Liver (tissue), 8 donors: ENCODE measurements at regions not wholly inside any gene's neighbourhood (a gene's known extent, or its start where the extent isn't known, plus 50 kb on each side); places are given as distances from the start of the nearest gene placed in this dataset.

Experiments used
- DNase-seq: peaks from one replicate; pipeline ENCODE4 v3.0.0-alpha.2; 2017; ENCODE audit warnings: low spot score
- H3K27ac ChIP-seq, 2 donors: one replicate each; pipeline ENCODE4 v1.7.0; 2013; ENCODE audit warnings: inconsistent platforms in 2 of 2, low read length in 2 of 2, control low read depth in 1 of 2, low read depth in 1 of 2, mild to moderate bottlenecking in 1 of 2
- H3K27me3 ChIP-seq, 4 donors: one replicate each; pipeline versions ENCODE4 v1.6.1 to v1.7.0; 2013; ENCODE audit warnings: low read length in 3 of 4, inconsistent platforms in 1 of 4, mild to moderate bottlenecking in 1 of 4, moderate library complexity in 1 of 4; ENCODE audit not compliant: control insufficient read depth in 4 of 4, insufficient read depth in 4 of 4
- H3K36me3 ChIP-seq, 4 donors: one replicate each; pipeline versions ENCODE4 v1.6.1 to v1.7.0; 2013; ENCODE audit warnings: low read length in 3 of 4, mild to moderate bottlenecking in 3 of 4, low read depth in 1 of 4, moderate library complexity in 1 of 4; ENCODE audit not compliant: control insufficient read depth in 4 of 4, insufficient read depth in 3 of 4
- H3K4me1 ChIP-seq, 4 donors: one replicate each; pipeline versions ENCODE4 v1.6.1 to v1.7.0; 2013; ENCODE audit warnings: low read length in 3 of 4, mild to moderate bottlenecking in 3 of 4, moderate library complexity in 1 of 4; ENCODE audit not compliant: control insufficient read depth in 4 of 4, insufficient read depth in 4 of 4
- H3K4me3 ChIP-seq, 3 donors: one replicate each; pipeline versions ENCODE4 v1.6.1 to v1.7.0; 2013; ENCODE audit warnings: low read length in 3 of 3, control low read depth in 1 of 3, low read depth in 1 of 3, mild to moderate bottlenecking in 1 of 3
- H3K9ac ChIP-seq, 2 donors: one replicate each; pipeline ENCODE4 v1.7.0; 2013; ENCODE audit warnings: low read length in 2 of 2, mild to moderate bottlenecking in 2 of 2, moderate library complexity in 2 of 2, control low read depth in 1 of 2, low read depth in 1 of 2
- H3K9me3 ChIP-seq, 4 donors: one replicate each; pipeline versions ENCODE4 v1.6.1 to v1.7.0; 2013; ENCODE audit warnings: low read length in 3 of 4; ENCODE audit not compliant: control insufficient read depth in 4 of 4
- EGR1 ChIP-seq, 2 donors: IDR thresholded peaks; 2 replicates each; pipeline ENCODE4 v1.6.1; 2016 to 2018; ENCODE audit warnings: antibody characterized with exemption in 2 of 2, low read depth in 2 of 2
- FOXA1 ChIP-seq: IDR thresholded peaks from 2 replicates; pipeline ENCODE4 v1.6.1; 2016; ENCODE audit warnings: antibody characterized with exemption
- FOXA2 ChIP-seq: IDR thresholded peaks from 2 replicates; pipeline ENCODE4 v1.6.1; 2016; ENCODE audit warnings: antibody characterized with exemption
- GABPA ChIP-seq, 2 donors: IDR thresholded peaks in 1 of 2; conservative IDR thresholded peaks in 1 of 2; 2 replicates each; pipeline ENCODE4 v1.6.1; 2016; ENCODE audit warnings: antibody characterized with exemption in 2 of 2, mild to moderate bottlenecking in 1 of 2, moderate library complexity in 1 of 2
- HNF4A ChIP-seq, 2 donors: conservative IDR thresholded peaks; 2 replicates each; pipeline ENCODE4 v1.6.1; 2016; ENCODE audit warnings: antibody characterized with exemption in 2 of 2, mild to moderate bottlenecking in 2 of 2
- HNF4G ChIP-seq: IDR thresholded peaks from 2 replicates; pipeline ENCODE4 v1.6.1; 2016; ENCODE audit warnings: antibody characterized with exemption
- JUND ChIP-seq, 2 donors: IDR thresholded peaks; 2 replicates each; pipeline ENCODE4 v1.6.1; 2016; ENCODE audit warnings: antibody characterized with exemption in 2 of 2
- RAD21 ChIP-seq, 2 donors: IDR thresholded peaks; 2 replicates each; pipeline ENCODE4 v1.6.1; 2016; ENCODE audit warnings: antibody characterized with exemption in 2 of 2, mild to moderate bottlenecking in 2 of 2
- RXRA ChIP-seq, 2 donors: IDR thresholded peaks; 2 replicates each; pipeline ENCODE4 v1.6.1; 2017 to 2018; ENCODE audit warnings: antibody characterized with exemption in 2 of 2, mild to moderate bottlenecking in 1 of 2
- TAF1 ChIP-seq: conservative IDR thresholded peaks from 2 replicates; pipeline ENCODE4 v1.6.1; 2016; ENCODE audit warnings: antibody characterized with exemption, mild to moderate bottlenecking
- WGBS: extraction: QIAGEN DNeasy Blood & Tissue Kit; methylation state at CpG from one replicate; pipeline ENCODE4 v1.1.7; 2013; 5-methylcytosine and 5-hydroxymethylcytosine counted together
- TF ChIP-seq, protein P1 (sequence below): IDR thresholded peaks from 2 replicates; pipeline ENCODE4 v1.6.1; 2016; ENCODE audit warnings: antibody characterized with exemption
- TF ChIP-seq, protein P2 (sequence below): IDR thresholded peaks from 2 replicates; pipeline ENCODE4 v1.6.1; 2016; ENCODE audit warnings: antibody characterized with exemption
- TF ChIP-seq, protein P3 (sequence below): IDR thresholded peaks from 2 replicates; pipeline ENCODE4 v1.6.1; 2016; ENCODE audit warnings: antibody characterized with exemption, mild to moderate bottlenecking
- TF ChIP-seq, protein P4 (sequence below): IDR thresholded peaks from 2 replicates; pipeline ENCODE4 v1.6.1; 2016; ENCODE audit warnings: antibody characterized with exemption
- TF ChIP-seq, protein P5 (sequence below): fragments of 150-350 bp; IDR thresholded peaks from 2 replicates; pipeline ENCODE4 v1.5.1; 2017; ENCODE audit warnings: improper control_type of control experiment, low read depth, low read length; ENCODE audit not compliant: missing input control
- donor health status: healthy.
- donor health status: healthy.
- donor health status: healthy.
- donor health status: healthy.
- donor health status: healthy.

DNA sequence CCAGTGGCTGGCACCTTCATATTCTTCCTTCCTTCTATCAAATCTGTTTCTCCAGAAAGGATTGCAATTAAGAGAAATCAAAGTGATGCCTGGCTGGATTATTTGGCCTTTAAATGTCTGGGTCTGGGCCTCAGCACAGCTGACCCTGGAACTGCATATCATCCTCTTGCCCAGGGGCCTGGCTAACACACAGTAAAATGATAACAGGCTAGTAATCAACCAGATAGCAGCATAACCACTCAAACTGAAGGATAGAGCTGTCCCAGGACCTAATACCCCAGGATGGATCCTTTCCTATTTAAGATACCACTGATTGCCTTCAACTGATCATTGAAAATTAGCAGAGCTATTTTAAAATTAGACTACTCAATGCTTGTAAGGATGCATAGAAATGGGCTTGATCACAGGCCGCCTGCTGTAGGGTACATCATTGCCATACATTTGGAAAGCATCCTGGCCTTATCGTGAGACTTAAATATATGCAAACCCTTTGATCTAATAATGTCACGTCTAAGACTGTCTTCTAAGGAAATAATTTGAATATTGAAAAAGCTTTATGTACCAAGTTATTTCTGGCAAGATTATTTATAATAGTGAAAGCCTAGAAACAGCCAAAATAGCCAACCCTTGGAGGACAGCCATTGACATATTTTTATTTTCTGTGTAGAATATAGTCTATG lies 144.0 kb upstream of the CHST15 start:
- H3K27me3 ChIP-seq = no peaks in the 10 kb centered on the region
- no peak for DNase-seq
- H3K9ac ChIP-seq = no peak overlapping the region
- H3K4me1 ChIP-seq = no peaks in the 10 kb centered on the region
- 76% methylated on average over 3 of the region's 3 CpGs for WGBS
- peaks cover 0 to 2% (median 0%) of the 10 kb centered on the region in 4 donors for H3K9me3 ChIP-seq
- no peak overlapping the region for H3K27ac ChIP-seq
- H3K4me3 ChIP-seq = no peak overlapping the region
- H3K36me3 ChIP-seq = no peaks in the 10 kb centered on the region
- TF ChIP-seq, protein P1, sequence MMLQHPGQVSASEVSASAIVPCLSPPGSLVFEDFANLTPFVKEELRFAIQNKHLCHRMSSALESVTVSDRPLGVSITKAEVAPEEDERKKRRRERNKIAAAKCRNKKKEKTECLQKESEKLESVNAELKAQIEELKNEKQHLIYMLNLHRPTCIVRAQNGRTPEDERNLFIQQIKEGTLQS = no peak
- TF ChIP-seq TAF1 (no peak), EGR1 (IDR thresholded peaks at IDR 0.05; ENCODE audit: low read depth in 2 of 2) (no peak)

DNA sequence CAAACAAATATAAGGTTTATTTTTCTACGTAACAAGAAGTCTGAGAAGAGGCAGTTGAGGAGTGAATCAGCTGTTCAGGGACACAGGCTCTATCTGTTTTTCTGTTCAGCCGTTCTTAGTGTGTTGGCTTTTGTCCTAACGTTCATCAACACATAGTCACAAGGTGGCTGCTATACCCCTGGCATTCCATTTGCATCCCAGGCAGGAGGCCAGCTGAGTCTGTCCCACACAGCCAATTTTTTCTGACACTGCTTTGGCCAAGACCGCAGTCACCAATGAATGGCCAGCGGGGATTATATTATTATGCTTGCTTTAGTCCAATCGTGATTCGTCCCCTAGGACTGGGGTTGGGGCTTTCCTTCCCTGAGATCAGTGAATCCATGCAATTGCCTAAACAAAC lies 143.4 kb upstream of the CHST15 start:
- H3K9me3 ChIP-seq = peaks cover 0 to 2% (median 0%) of the 10 kb centered on the region in 4 donors
- H3K4me1 ChIP-seq = no peaks in the 10 kb centered on the region
- H3K27me3 ChIP-seq = no peaks in the 10 kb centered on the region
- H3K4me3 ChIP-seq = no peak overlapping the region
- no peak overlapping the region for H3K9ac ChIP-seq
- H3K27ac ChIP-seq = no peak overlapping the region
- TF ChIP-seq, protein P2, sequence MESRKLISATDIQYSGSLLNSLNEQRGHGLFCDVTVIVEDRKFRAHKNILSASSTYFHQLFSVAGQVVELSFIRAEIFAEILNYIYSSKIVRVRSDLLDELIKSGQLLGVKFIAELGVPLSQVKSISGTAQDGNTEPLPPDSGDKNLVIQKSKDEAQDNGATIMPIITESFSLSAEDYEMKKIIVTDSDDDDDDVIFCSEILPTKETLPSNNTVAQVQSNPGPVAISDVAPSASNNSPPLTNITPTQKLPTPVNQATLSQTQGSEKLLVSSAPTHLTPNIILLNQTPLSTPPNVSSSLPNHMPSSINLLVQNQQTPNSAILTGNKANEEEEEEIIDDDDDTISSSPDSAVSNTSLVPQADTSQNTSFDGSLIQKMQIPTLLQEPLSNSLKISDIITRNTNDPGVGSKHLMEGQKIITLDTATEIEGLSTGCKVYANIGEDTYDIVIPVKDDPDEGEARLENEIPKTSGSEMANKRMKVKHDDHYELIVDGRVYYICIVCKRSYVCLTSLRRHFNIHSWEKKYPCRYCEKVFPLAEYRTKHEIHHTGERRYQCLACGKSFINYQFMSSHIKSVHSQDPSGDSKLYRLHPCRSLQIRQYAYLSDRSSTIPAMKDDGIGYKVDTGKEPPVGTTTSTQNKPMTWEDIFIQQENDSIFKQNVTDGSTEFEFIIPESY = no peak
- no peak for TF ChIP-seq HNF4G
- TF ChIP-seq, protein P3, sequence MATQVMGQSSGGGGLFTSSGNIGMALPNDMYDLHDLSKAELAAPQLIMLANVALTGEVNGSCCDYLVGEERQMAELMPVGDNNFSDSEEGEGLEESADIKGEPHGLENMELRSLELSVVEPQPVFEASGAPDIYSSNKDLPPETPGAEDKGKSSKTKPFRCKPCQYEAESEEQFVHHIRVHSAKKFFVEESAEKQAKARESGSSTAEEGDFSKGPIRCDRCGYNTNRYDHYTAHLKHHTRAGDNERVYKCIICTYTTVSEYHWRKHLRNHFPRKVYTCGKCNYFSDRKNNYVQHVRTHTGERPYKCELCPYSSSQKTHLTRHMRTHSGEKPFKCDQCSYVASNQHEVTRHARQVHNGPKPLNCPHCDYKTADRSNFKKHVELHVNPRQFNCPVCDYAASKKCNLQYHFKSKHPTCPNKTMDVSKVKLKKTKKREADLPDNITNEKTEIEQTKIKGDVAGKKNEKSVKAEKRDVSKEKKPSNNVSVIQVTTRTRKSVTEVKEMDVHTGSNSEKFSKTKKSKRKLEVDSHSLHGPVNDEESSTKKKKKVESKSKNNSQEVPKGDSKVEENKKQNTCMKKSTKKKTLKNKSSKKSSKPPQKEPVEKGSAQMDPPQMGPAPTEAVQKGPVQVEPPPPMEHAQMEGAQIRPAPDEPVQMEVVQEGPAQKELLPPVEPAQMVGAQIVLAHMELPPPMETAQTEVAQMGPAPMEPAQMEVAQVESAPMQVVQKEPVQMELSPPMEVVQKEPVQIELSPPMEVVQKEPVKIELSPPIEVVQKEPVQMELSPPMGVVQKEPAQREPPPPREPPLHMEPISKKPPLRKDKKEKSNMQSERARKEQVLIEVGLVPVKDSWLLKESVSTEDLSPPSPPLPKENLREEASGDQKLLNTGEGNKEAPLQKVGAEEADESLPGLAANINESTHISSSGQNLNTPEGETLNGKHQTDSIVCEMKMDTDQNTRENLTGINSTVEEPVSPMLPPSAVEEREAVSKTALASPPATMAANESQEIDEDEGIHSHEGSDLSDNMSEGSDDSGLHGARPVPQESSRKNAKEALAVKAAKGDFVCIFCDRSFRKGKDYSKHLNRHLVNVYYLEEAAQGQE = no peak
- TF ChIP-seq EGR1 (IDR thresholded peaks at IDR 0.05; ENCODE audit: low read depth in 2 of 2) = no peak
- TF ChIP-seq FOXA2 = no peak
- TF ChIP-seq FOXA1 = no peak
- TF ChIP-seq GABPA (IDR thresholded peaks at IDR 0.05 in 1 of 2, conservative IDR thresholded peaks at IDR 0.05 in 1 of 2) = no peak
- TF ChIP-seq TAF1 = no peak
- TF ChIP-seq JUND (IDR thresholded peaks at IDR 0.05) = no peak
- TF ChIP-seq RXRA (IDR thresholded peaks at IDR 0.05) = no peak
- TF ChIP-seq, protein P4, sequence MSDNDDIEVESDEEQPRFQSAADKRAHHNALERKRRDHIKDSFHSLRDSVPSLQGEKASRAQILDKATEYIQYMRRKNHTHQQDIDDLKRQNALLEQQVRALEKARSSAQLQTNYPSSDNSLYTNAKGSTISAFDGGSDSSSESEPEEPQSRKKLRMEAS = no peak
- no peak for DNase-seq
- 83% methylated on average over 7 of the region's 7 CpGs for WGBS
- H3K36me3 ChIP-seq = no peaks in the 10 kb centered on the region

DNA sequence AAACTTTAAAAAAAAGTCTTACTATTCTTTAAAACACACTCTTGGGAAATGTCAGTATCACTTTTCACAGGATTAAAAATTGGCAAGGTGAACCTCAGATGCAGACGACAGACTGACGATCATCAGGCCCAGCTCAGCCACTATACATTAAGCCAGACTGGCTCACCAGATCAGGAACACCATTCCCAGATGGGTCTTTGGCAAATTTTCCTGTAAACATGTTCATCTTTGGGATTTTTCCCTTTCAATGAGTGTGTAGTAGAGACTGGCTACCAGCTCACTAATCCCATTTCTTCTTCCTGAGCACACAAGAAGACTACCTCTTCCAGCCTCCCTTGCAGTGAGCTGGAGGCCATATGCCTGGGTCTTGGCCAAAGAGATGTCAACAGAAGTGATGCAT lies 142.7 kb upstream of the CHST15 start:
- WGBS = 83% methylated on average over 2 of the region's 2 CpGs
- no peak overlapping the region for H3K4me3 ChIP-seq
- H3K9me3 ChIP-seq = peaks cover 0 to 2% (median 0%) of the 10 kb centered on the region in 4 donors
- H3K27ac ChIP-seq = no peak overlapping the region
- no peak for DNase-seq
- H3K9ac ChIP-seq = no peak overlapping the region
- H3K4me1 ChIP-seq = no peaks in the 10 kb centered on the region
- H3K27me3 ChIP-seq = no peaks in the 10 kb centered on the region
- H3K36me3 ChIP-seq = no peaks in the 10 kb centered on the region
- TF ChIP-seq RAD21 (IDR thresholded peaks at IDR 0.05) = no peak
- no peak for TF ChIP-seq HNF4A (conservative IDR thresholded peaks at IDR 0.05)
- no peak for TF ChIP-seq TAF1
- TF ChIP-seq RXRA (IDR thresholded peaks at IDR 0.05) = no peak
- TF ChIP-seq GABPA (IDR thresholded peaks at IDR 0.05 in 1 of 2, conservative IDR thresholded peaks at IDR 0.05 in 1 of 2) = no peak
- TF ChIP-seq, protein P5, sequence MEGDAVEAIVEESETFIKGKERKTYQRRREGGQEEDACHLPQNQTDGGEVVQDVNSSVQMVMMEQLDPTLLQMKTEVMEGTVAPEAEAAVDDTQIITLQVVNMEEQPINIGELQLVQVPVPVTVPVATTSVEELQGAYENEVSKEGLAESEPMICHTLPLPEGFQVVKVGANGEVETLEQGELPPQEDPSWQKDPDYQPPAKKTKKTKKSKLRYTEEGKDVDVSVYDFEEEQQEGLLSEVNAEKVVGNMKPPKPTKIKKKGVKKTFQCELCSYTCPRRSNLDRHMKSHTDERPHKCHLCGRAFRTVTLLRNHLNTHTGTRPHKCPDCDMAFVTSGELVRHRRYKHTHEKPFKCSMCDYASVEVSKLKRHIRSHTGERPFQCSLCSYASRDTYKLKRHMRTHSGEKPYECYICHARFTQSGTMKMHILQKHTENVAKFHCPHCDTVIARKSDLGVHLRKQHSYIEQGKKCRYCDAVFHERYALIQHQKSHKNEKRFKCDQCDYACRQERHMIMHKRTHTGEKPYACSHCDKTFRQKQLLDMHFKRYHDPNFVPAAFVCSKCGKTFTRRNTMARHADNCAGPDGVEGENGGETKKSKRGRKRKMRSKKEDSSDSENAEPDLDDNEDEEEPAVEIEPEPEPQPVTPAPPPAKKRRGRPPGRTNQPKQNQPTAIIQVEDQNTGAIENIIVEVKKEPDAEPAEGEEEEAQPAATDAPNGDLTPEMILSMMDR = no peak
- TF ChIP-seq FOXA2 = no peak
- TF ChIP-seq, protein P3 = no peak
- no peak for TF ChIP-seq EGR1 (IDR thresholded peaks at IDR 0.05; ENCODE audit: low read depth in 2 of 2)
